K562 (cell line): ENCODE measurements at regions not wholly inside any gene's neighbourhood (a gene's known extent, or its start where the extent isn't known, plus 50 kb on each side); places are given as distances from the start of the nearest gene placed in this dataset.

Source experiments
- ATAC-seq: fragments of 200-7000 bp; cut with Tn5 transposase; 3 replicates; pipeline ENCODE4 v1.9.1; 2020; ENCODE audit warnings: moderate library complexity
- BruUV-seq: library from RNA; stranded (reverse); fragments of 400-500 nt; replicated peaks from 2 replicates; lab custom pipeline; 2021; lab: Mats Ljungman, UMichigan
- CTCF ChIA-PET: fragments of 300-600 bp; formaldehyde crosslinking; extraction: SDS; loops from one replicate; lab custom pipeline; 2021; ENCODE audit warnings: low intra/inter-chr PET ratio; lab: Yijun Ruan, JAX
- POLR2A ChIA-PET: fragments of 300-600, 350-650 bp; sonication (Branson Sonifier 250); formaldehyde crosslinking; extraction: SDS; loops from one replicate; lab custom pipeline; 2021; ENCODE audit warnings: antibody characterized with exemption, inconsistent platforms; lab: Yijun Ruan, JAX
- DNase-seq, 4 experiments: peaks; one replicate each; pipeline versions ENCODE4 v3.0.0 to v3.0.0-alpha.2; 2011 to 2018; ENCODE audit warnings: low spot score in 3 of 4, mixed read lengths in 3 of 4; ENCODE audit errors: extremely low read depth in 1 of 4
- FAIRE-seq: peaks from 2 replicates; lab custom pipeline; 2011; peaks lifted over from hg19 to GRCh38; lab: Jason Lieb, UNC
- H2AFZ ChIP-seq: 2 replicates; pipeline ENCODE4 v1.6.0; 2011; ENCODE audit warnings: low read depth, low read length, control low read depth, inconsistent platforms
- H3K27ac ChIP-seq: fragments of 200-600 bp; 3 replicates; pipeline ENCODE4 v1.8.0; 2011; ENCODE audit warnings: low read depth, mild to moderate bottlenecking, control low read depth, inconsistent platforms, low read length, moderate library complexity, mixed read lengths; ENCODE audit errors: extremely low read depth
- H3K27me3 ChIP-seq, 2 experiments: fragments of 300-600 bp in 1 of 2; 2 replicates in 1 of 2; 3 replicates in 1 of 2; pipeline versions ENCODE4 v1.6.0 to v1.8.0; 2011; ENCODE audit warnings: inconsistent platforms in 2 of 2, low read length in 2 of 2, mild to moderate bottlenecking in 1 of 2, mixed read lengths in 1 of 2, moderate library complexity in 1 of 2; ENCODE audit not compliant: control insufficient read depth in 2 of 2, insufficient read depth in 2 of 2
- H3K36me3 ChIP-seq: fragments of 300-600 bp; 3 replicates; pipeline ENCODE4 v1.8.0; 2011; ENCODE audit warnings: mild to moderate bottlenecking, low read length, inconsistent platforms; ENCODE audit not compliant: control insufficient read depth, insufficient read depth
- H3K4me1 ChIP-seq, 2 experiments: fragments of 200-600 bp in 1 of 2; replicated peaks in 1 of 2; 2 replicates in 1 of 2; 3 replicates in 1 of 2; pipeline versions ENCODE4 v1.5.1 to v1.8.0; 2011; ENCODE audit warnings: inconsistent platforms in 2 of 2, low read length in 2 of 2, mild to moderate bottlenecking in 1 of 2, mixed read lengths in 1 of 2, moderate library complexity in 1 of 2; ENCODE audit not compliant: control insufficient read depth in 2 of 2, insufficient read depth in 2 of 2
- H3K4me2 ChIP-seq: 2 replicates; pipeline ENCODE4 v1.6.1; 2011; ENCODE audit warnings: low read length, control low read depth, inconsistent platforms, mixed read lengths; ENCODE audit not compliant: insufficient read depth
- H3K4me3 ChIP-seq: fragments of 200-600 bp; sonication (generic), shearing (Covaris generic); 2 replicates; pipeline ENCODE4 v1.5.1; 2016; ENCODE audit warnings: control low read depth, inconsistent platforms
- H3K79me2 ChIP-seq: fragments of 200-600 bp; 3 replicates; pipeline ENCODE4 v1.8.0; 2011; ENCODE audit warnings: low read length, inconsistent platforms; ENCODE audit not compliant: control insufficient read depth, insufficient read depth
- H3K9ac ChIP-seq, 2 experiments: 2 replicates each; pipeline versions ENCODE4 v1.6.0 to v1.6.1; 2011; ENCODE audit warnings: low read depth in 2 of 2, low read length in 2 of 2, control low read depth in 1 of 2, inconsistent platforms in 1 of 2, mild to moderate bottlenecking in 1 of 2, mixed read lengths in 1 of 2; ENCODE audit not compliant: insufficient read depth in 1 of 2
- H3K9me1 ChIP-seq: one replicate; pipeline ENCODE4 v1.6.0; 2011; ENCODE audit warnings: inconsistent platforms, mild to moderate bottlenecking, low read length, moderate library complexity; ENCODE audit not compliant: control insufficient read depth, insufficient read depth
- H3K9me3 ChIP-seq: replicated peaks from 2 replicates; pipeline ENCODE4 v1.5.1; 2011; ENCODE audit warnings: low read depth, low read length, inconsistent platforms; ENCODE audit not compliant: control insufficient read depth, insufficient read depth
- H4K20me1 ChIP-seq: replicated peaks from 2 replicates; pipeline ENCODE4 v1.6.1; 2011; ENCODE audit warnings: low read length, inconsistent platforms, mixed read lengths; ENCODE audit not compliant: control insufficient read depth, insufficient read depth
- ATF3 ChIP-seq, 2 experiments: fragments of 450-650 bp in 1 of 2; sonication (generic) in 1 of 2; formaldehyde crosslinking in 1 of 2; IDR thresholded peaks in 1 of 2; conservative IDR thresholded peaks in 1 of 2; 2 replicates each; pipeline versions ENCODE4 v1.6.1 to v1.8.1; 2016 to 2023; ENCODE audit warnings: mild to moderate bottlenecking in 2 of 2, moderate library complexity in 2 of 2, inconsistent platforms in 1 of 2, missing genetic modification reagents in 1 of 2
- ATF4 ChIP-seq: fragments of 450-650 bp; formaldehyde crosslinking; IDR thresholded peaks from 2 replicates; pipeline ENCODE4 v1.4.0; 2022; ENCODE audit warnings: mild to moderate bottlenecking, moderate library complexity
- BRD4 ChIP-seq: fragments of 200-600 bp; sonication (generic); IDR thresholded peaks from 2 replicates; pipeline ENCODE4 v1.6.1; 2017; ENCODE audit warnings: inconsistent platforms
- DACH1 ChIP-seq: fragments of 450-650 bp; IDR thresholded peaks from 2 replicates; pipeline ENCODE4 v1.6.1; 2018; ENCODE audit not compliant: partially characterized antibody
- FOXA1 ChIP-seq: fragments of 450-650 bp; IDR thresholded peaks from 2 replicates; pipeline ENCODE4 v1.6.1; 2016; ENCODE audit warnings: mild to moderate bottlenecking, borderline replicate concordance
- JUND ChIP-seq, 2 experiments: IDR thresholded peaks; 2 replicates in 1 of 2; 3 replicates in 1 of 2; pipeline ENCODE4 v1.6.1; 2011; ENCODE audit warnings: borderline replicate concordance in 2 of 2, low read depth in 2 of 2, low read length in 2 of 2, improper control_type of control experiment in 1 of 2, missing biosample characterization in 1 of 2, missing genetic modification characterization in 1 of 2, missing genetic modification reagents in 1 of 2
- PHF21A ChIP-seq: fragments of 450-650 bp; IDR thresholded peaks from 2 replicates; pipeline ENCODE4 v1.6.1; 2017; ENCODE audit warnings: low read depth, borderline replicate concordance
- RBFOX2 ChIP-seq: fragments of 200-400 bp; formaldehyde crosslinking; IDR thresholded peaks from 2 replicates; pipeline ENCODE4 v1.6.1; 2017; ENCODE audit warnings: low read depth, mild to moderate bottlenecking, low read length, moderate library complexity
- SIN3B ChIP-seq: fragments of 450-650 bp; IDR thresholded peaks from 2 replicates; pipeline ENCODE4 v1.6.1; 2017; ENCODE audit warnings: low read depth, mild to moderate bottlenecking, moderate library complexity
- SNIP1 ChIP-seq: fragments of 450-650 bp; IDR thresholded peaks from 2 replicates; pipeline ENCODE4 v1.7.1; 2017; ENCODE audit warnings: low read depth, mild to moderate bottlenecking
- TFAP4 ChIP-seq: sonication (generic); formaldehyde crosslinking; IDR thresholded peaks from 2 replicates; pipeline ENCODE4 v1.8.0; 2022; ENCODE audit warnings: missing genetic modification reagents, mild to moderate bottlenecking, moderate library complexity, borderline replicate concordance
- YY1 ChIP-seq, 3 experiments: IDR thresholded peaks; 2 replicates each; pipeline ENCODE4 v1.6.1; 2011; ENCODE audit warnings: low read length in 2 of 3, mild to moderate bottlenecking in 2 of 3, moderate library complexity in 2 of 3, borderline replicate concordance in 1 of 3, control low read depth in 1 of 3, low read depth in 1 of 3; ENCODE audit not compliant: insufficient read depth in 3 of 3, insufficient replicate concordance in 2 of 3, control insufficient read depth in 1 of 3, insufficient read length in 1 of 3; ENCODE audit errors: extremely low read depth in 1 of 3
- ZNF3 ChIP-seq: fragments of 250-450 bp; sonication (Bioruptor Pico); IDR thresholded peaks from 2 replicates; pipeline ENCODE4 v1.5.0; 2021; ENCODE audit warnings: mild to moderate bottlenecking, moderate library complexity
- WGBS: fragments of 100-300 bp; shearing (Covaris generic); methylation state at CpG from one replicate; pipeline ENCODE4 v1.1.6; 2016; ENCODE audit warnings: low coverage, mixed read lengths; ENCODE audit not compliant: insufficient coverage; ENCODE audit errors: missing lambda C conversion rate; 5-methylcytosine and 5-hydroxymethylcytosine counted together
- in situ Hi-C: fragments of 300-500 bp; cut with MboI; formaldehyde crosslinking; loops from 4 replicates; pipeline ENCODE4 v1.15.0; 2018; ENCODE audit warnings: inconsistent platforms, mixed read lengths
- intact Hi-C: fragments of 100-400 bp; cut with micrococcal nuclease; formaldehyde crosslinking; loops from 2 replicates; pipeline ENCODE4 v1.14.2; 2022
- TF ChIP-seq, protein P1 (sequence below), 2 experiments: fragments of 450-650 bp; conservative IDR thresholded peaks; 2 replicates each; pipeline ENCODE4 v1.6.1; 2017; ENCODE audit warnings: mild to moderate bottlenecking in 2 of 2, moderate library complexity in 2 of 2
- TF ChIP-seq, protein P2 (sequence below): sonication (generic); formaldehyde crosslinking; IDR thresholded peaks from 2 replicates; pipeline ENCODE4 v1.9.0; 2022; ENCODE audit warnings: mild to moderate bottlenecking, missing genetic modification reagents

DNA sequence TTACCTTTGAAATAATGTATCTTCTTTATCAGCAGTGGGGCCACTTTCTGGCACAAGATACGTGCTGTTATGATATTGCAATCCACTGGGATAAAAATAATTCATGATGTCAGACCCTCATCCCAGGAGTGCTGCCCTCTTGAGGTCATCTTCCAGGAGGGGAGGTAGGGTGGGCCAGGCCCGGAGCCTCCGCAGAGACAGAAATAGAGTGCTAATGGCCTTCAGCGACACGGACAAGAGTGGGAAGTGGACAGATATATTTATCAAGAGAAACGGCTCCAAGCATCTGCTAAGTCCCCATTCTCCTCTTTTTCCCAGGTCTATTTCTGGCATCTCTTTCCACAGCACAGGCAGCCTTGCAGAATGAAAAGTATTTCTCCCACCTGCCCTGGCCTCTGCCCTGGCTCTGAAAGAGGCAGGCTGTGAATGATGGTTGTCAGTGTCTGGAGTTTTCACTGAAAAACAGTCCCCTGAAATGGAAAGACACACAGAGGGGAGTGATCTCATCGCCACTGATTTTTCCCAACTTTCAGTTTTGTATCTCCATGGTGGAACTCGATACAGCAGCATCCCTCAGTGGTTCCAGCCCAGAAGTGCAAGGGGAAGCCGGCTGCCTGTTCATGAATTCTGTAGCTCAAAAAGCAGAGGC, 251.7 kb upstream of the MYO3A start:
- Histone ChIP-seq H3K9me1 (no peaks in the 10 kb centered on the region), H3K4me1 (no peaks in the 10 kb centered on the region), H3K27me3 (peaks cover 0 to 6% of the 10 kb centered on the region in 2 experiments; a peak in 1 of 5 replicates), H3K9ac (no peak overlapping the region), H3K36me3 (no peaks in the 10 kb centered on the region), H2AFZ (no peak overlapping the region), H4K20me1 (no peaks in the 10 kb centered on the region), H3K4me2 (no peak overlapping the region; the same call in 1 of the 2 replicates), H3K9me3 (no peaks in the 10 kb centered on the region), H3K4me3 (no peak overlapping the region), H3K79me2 (no peaks in the 10 kb centered on the region), H3K27ac (no peak overlapping the region)
- 3% methylated on average over 9 of the region's 9 CpGs for WGBS
- CTCF ChIA-PET, result interaction anchor here (0.7 kb wide), 1 partner anchor 992 kb away, joined by 3 read pairs; no protein-coding TSS in a partner anchor
- DNase-seq (peak; percentile 18 to 35 (median 25)), FAIRE-seq (no peak), ATAC-seq (peak; percentile 72)
- POLR2A ChIA-PET, result no interaction called here
- no TSS peak for BruUV-seq
- in situ Hi-C loops, result no loop called here
- intact Hi-C loops, result no loop called here
- TF ChIP-seq JUND (IDR thresholded peaks at IDR 0.05; ENCODE audit: borderline replicate concordance, low read depth, low read length), result no peak; the same call in 1 of the 2 replicates
- TF ChIP-seq JUND (tag; IDR thresholded peaks at IDR 0.05; ENCODE audit: borderline replicate concordance, low read depth, low read length), result peak; percentile 65; the same call in 2 of the 3 replicates
- TF ChIP-seq ATF3 (IDR thresholded peaks at IDR 0.05), result peak; percentile 45
- TF ChIP-seq ATF3 (CRISPR knock-in tag; conservative IDR thresholded peaks at IDR 0.05), result no peak
- TF ChIP-seq FOXA1, result no peak
- no peak for TF ChIP-seq BRD4
- TF ChIP-seq ZNF3 (CRISPR knock-in tag), result no peak
- TF ChIP-seq, protein P1, sequence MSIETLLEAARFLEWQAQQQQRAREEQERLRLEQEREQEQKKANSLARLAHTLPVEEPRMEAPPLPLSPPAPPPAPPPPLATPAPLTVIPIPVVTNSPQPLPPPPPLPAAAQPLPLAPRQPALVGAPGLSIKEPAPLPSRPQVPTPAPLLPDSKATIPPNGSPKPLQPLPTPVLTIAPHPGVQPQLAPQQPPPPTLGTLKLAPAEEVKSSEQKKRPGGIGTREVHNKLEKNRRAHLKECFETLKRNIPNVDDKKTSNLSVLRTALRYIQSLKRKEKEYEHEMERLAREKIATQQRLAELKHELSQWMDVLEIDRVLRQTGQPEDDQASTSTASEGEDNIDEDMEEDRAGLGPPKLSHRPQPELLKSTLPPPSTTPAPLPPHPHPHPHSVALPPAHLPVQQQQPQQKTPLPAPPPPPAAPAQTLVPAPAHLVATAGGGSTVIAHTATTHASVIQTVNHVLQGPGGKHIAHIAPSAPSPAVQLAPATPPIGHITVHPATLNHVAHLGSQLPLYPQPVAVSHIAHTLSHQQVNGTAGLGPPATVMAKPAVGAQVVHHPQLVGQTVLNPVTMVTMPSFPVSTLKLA (conservative IDR thresholded peaks at IDR 0.05), result no peak
- no peak for TF ChIP-seq SIN3B
- no peak for TF ChIP-seq SNIP1
- no peak for TF ChIP-seq PHF21A
- TF ChIP-seq RBFOX2, result no peak
- TF ChIP-seq DACH1, result no peak
- no peak for TF ChIP-seq ATF4 (CRISPR knock-in tag)
- TF ChIP-seq YY1 (IDR thresholded peaks at IDR 0.05; ENCODE audit: borderline replicate concordance in 1 of 3, control insufficient read depth in 1 of 3, extremely low read depth in 1 of 3, insufficient read depth in 3 of 3, insufficient read length in 1 of 3, insufficient replicate concordance in 2 of 3, low read depth in 1 of 3, low read length in 2 of 3), result no peak
- TF ChIP-seq TFAP4 (CRISPR knock-in tag), result no peak
- TF ChIP-seq, protein P2, sequence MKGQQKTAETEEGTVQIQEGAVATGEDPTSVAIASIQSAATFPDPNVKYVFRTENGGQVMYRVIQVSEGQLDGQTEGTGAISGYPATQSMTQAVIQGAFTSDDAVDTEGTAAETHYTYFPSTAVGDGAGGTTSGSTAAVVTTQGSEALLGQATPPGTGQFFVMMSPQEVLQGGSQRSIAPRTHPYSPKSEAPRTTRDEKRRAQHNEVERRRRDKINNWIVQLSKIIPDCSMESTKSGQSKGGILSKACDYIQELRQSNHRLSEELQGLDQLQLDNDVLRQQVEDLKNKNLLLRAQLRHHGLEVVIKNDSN (CRISPR knock-in tag), result no peak
